OCI-LY7 (cell line): ENCODE measurements at regions not wholly inside any gene's neighbourhood (a gene's known extent, or its start where the extent isn't known, plus 50 kb on each side); places are given as distances from the start of the nearest gene placed in this dataset.

Experiments used
- CTCF ChIP-seq: fragments of 200-600 bp; sonication (generic); conservative IDR thresholded peaks from 2 replicates; pipeline ENCODE4 v1.5.1; 2014; ENCODE audit warnings: mild to moderate bottlenecking, antibody characterized with exemption, low read length, moderate library complexity, mixed read lengths
- EZH2phosphoT487 ChIP-seq: fragments of 200-600 bp; sonication (generic); IDR thresholded peaks from 2 replicates; pipeline ENCODE4 v1.6.1; 2018; ENCODE audit warnings: low read depth, borderline replicate concordance, mild to moderate bottlenecking, mixed run types, antibody characterized with exemption, low read length, moderate library complexity, mixed read lengths

- no peak for TF ChIP-seq CTCF
- no peak for TF ChIP-seq EZH2phosphoT487
Measured at GRCh38 chr6:133114973-133115372, 126.2 kb upstream of the EYA4 start.
